Esophagus muscularis mucosa (tissue), 3 donors: ENCODE measurements at regions not wholly inside any gene's neighbourhood (a gene's known extent, or its start where the extent isn't known, plus 50 kb on each side); places are given as distances from the start of the nearest gene placed in this dataset.

Experiments used
- CTCF ChIP-seq, 3 experiments: fragments of 200-600 bp in 2 of 3; fragments of 450-650 bp in 1 of 3; sonication (generic) in 2 of 3; IDR thresholded peaks; one replicate each; pipeline ENCODE4 v1.5.1; 2017 to 2019; ENCODE audit warnings: antibody characterized with exemption in 3 of 3, mild to moderate bottlenecking in 2 of 3, moderate library complexity in 1 of 3
- POLR2A ChIP-seq: fragments of 450-650 bp; IDR thresholded peaks from one replicate; pipeline ENCODE4 v1.6.1; 2017; ENCODE audit warnings: antibody characterized with exemption, moderate library complexity, mild to moderate bottlenecking, low read depth

DNA sequence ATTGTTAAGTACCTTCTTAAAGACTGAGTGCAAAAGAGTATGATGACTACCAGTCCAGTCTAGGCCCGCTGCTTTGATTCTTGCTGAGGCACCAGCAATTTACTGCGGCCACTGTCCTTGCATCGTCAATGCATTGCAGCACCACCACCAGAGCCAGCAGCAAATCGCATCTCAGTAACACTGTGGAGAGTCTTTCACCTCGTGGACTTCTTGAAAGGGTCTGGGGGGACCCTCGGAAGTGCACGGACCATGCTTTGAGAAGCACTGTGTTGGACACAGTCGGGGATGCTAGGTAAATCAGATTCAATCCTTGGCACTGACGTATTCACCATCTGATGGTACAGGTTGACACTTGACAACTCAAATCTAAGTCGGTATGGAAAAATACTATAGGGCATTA, 493.6 kb downstream of the RPS24 start:
- TF ChIP-seq POLR2A: no peak
- no peak for TF ChIP-seq CTCF (IDR thresholded peaks at IDR 0.05)
